RWPE2 (cell line): ENCODE measurements at regions not wholly inside any gene's neighbourhood (a gene's known extent, or its start where the extent isn't known, plus 50 kb on each side); places are given as distances from the start of the nearest gene placed in this dataset.

Experiments
- ATAC-seq: fragments of 200-7000 bp; cut with Tn5 transposase; 3 replicates; pipeline ENCODE4 v1.9.1; 2021; ENCODE audit warnings: low read depth
- DNase-seq: peaks from one replicate; pipeline ENCODE4 v3.0.0-alpha.2; 2020; ENCODE audit warnings: low spot score
- H3K27ac ChIP-seq: fragments of 450-650 bp; 2 replicates; pipeline ENCODE4 v1.5.1; 2017; ENCODE audit warnings: mild to moderate bottlenecking; ENCODE audit not compliant: poor library complexity, severe bottlenecking
- H3K27me3 ChIP-seq: fragments of 250-450 bp; sonication (Bioruptor Pico); 2 replicates; pipeline ENCODE4 v1.5.1; 2021; ENCODE audit warnings: mild to moderate bottlenecking, moderate library complexity; ENCODE audit not compliant: insufficient read depth, poor library complexity, severe bottlenecking
- H3K36me3 ChIP-seq: fragments of 250-450 bp; sonication (Bioruptor Pico); 2 replicates; pipeline ENCODE4 v1.5.1; 2020; ENCODE audit warnings: low read depth, mild to moderate bottlenecking, moderate library complexity
- H3K4me1 ChIP-seq: fragments of 250-450 bp; sonication (Bioruptor Pico); 2 replicates; pipeline ENCODE4 v1.5.1; 2021; ENCODE audit warnings: mild to moderate bottlenecking, moderate library complexity; ENCODE audit not compliant: insufficient read depth, poor library complexity, severe bottlenecking
- H3K4me3 ChIP-seq: fragments of 250-450 bp; sonication (Bioruptor Pico); 2 replicates; pipeline ENCODE4 v1.5.1; 2021; ENCODE audit warnings: mild to moderate bottlenecking, moderate library complexity; ENCODE audit not compliant: severe bottlenecking
- H3K9me3 ChIP-seq: fragments of 250-450 bp; sonication (Bioruptor Pico); 2 replicates; pipeline ENCODE4 v1.5.1; 2021; ENCODE audit warnings: mild to moderate bottlenecking, moderate library complexity; ENCODE audit not compliant: severe bottlenecking
- CTCF ChIP-seq: fragments of 450-650 bp; IDR thresholded peaks from one replicate; pipeline ENCODE4 v1.5.1; 2017; ENCODE audit warnings: mild to moderate bottlenecking, moderate library complexity; ENCODE audit not compliant: poor library complexity, severe bottlenecking

- Histone ChIP-seq H3K4me1 (no peaks in the 10 kb centered on the region), H3K27ac (no peak overlapping the region), H3K9me3 (no peaks in the 10 kb centered on the region), H3K4me3 (no peak overlapping the region), H3K27me3 (no peaks in the 10 kb centered on the region), H3K36me3 (no peaks in the 10 kb centered on the region)
- no peak for TF ChIP-seq CTCF
- ATAC-seq (no peak), DNase-seq (no peak)
These were observed 118.0 kb downstream of the OAT start for GRCh38 chr10:124300735-124301134.

DNA sequence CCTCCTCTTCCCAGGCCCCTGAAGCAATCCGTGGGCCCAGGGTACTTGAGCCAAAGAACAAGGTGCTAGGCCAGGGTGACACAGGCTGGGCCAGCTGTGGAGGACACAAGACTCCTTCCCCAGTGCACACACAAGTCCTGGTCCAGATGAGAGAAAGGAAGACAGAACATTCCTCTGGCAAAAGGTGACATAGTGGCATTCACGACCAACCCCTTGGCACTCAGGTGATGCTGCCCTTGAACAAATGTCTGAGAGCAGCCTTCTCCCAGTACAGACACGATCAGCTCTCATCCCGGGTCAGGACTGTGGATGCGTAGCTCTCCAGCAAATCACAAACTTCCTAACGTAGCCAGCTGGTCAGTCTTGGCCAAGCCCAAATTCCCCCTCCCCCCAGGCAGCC lies 118.5 kb downstream of the OAT start:
- no peaks in the 10 kb centered on the region for H3K9me3 ChIP-seq
- no peaks in the 10 kb centered on the region for H3K36me3 ChIP-seq
- no peak overlapping the region for H3K27ac ChIP-seq
- ATAC-seq: no peak
- no peak for TF ChIP-seq CTCF
- no peaks in the 10 kb centered on the region for H3K4me1 ChIP-seq
- no peak for DNase-seq
- H3K27me3 ChIP-seq: no peaks in the 10 kb centered on the region
- no peak overlapping the region for H3K4me3 ChIP-seq

- no peaks in the 10 kb centered on the region for H3K4me1 ChIP-seq
- DNase-seq (no peak), ATAC-seq (no peak)
- no peaks in the 10 kb centered on the region for H3K27me3 ChIP-seq
- no peak for TF ChIP-seq CTCF
- H3K4me3 ChIP-seq: no peak overlapping the region
- no peaks in the 10 kb centered on the region for H3K9me3 ChIP-seq
- H3K27ac ChIP-seq: no peak overlapping the region
- no peaks in the 10 kb centered on the region for H3K36me3 ChIP-seq
These were observed 119.0 kb downstream of the OAT start for GRCh38 chr10:124299696-124300095.

- Histone ChIP-seq H3K27me3 (no peaks in the 10 kb centered on the region), H3K9me3 (no peaks in the 10 kb centered on the region), H3K4me1 (no peaks in the 10 kb centered on the region), H3K4me3 (no peak overlapping the region), H3K27ac (no peak overlapping the region), H3K36me3 (no peaks in the 10 kb centered on the region)
- DNase-seq: no peak
- TF ChIP-seq CTCF: no peak
- no peak for ATAC-seq
These were observed 119.8 kb downstream of the OAT start for GRCh38 chr10:124298891-124299290.

GRCh38 chr10:124296813-124297788 lies 121.6 kb downstream of the OAT start:
- no peaks in the 10 kb centered on the region for H3K4me1 ChIP-seq
- no peaks in the 10 kb centered on the region for H3K9me3 ChIP-seq
- no peak overlapping the region for H3K27ac ChIP-seq
- ATAC-seq (no peak), DNase-seq (no peak)
- H3K27me3 ChIP-seq: no peaks in the 10 kb centered on the region
- no peak for TF ChIP-seq CTCF
- H3K36me3 ChIP-seq: no peaks in the 10 kb centered on the region
- no peak overlapping the region for H3K4me3 ChIP-seq
